Ovary (tissue), 3 donors: ENCODE measurements at regions not wholly inside any gene's neighbourhood (a gene's known extent, or its start where the extent isn't known, plus 50 kb on each side); places are given as distances from the start of the nearest gene placed in this dataset.

Experiments used
- POLR2A ChIP-seq: fragments of 450-650 bp; IDR thresholded peaks from one replicate; pipeline ENCODE4 v1.6.1; 2017; ENCODE audit warnings: antibody characterized with exemption, mild to moderate bottlenecking, moderate library complexity
- TF ChIP-seq, protein P1 (sequence below), 3 donors: fragments of 450-650 bp in 2 of 3; fragments of 200-600 bp in 1 of 3; IDR thresholded peaks; one replicate each; pipeline versions ENCODE4 v1.5.1 to v1.8.0; 2016 to 2022; ENCODE audit warnings: antibody characterized with exemption in 3 of 3, mild to moderate bottlenecking in 1 of 3
- donor health status: DM: no; HTN: no; CAD: no.

DNA sequence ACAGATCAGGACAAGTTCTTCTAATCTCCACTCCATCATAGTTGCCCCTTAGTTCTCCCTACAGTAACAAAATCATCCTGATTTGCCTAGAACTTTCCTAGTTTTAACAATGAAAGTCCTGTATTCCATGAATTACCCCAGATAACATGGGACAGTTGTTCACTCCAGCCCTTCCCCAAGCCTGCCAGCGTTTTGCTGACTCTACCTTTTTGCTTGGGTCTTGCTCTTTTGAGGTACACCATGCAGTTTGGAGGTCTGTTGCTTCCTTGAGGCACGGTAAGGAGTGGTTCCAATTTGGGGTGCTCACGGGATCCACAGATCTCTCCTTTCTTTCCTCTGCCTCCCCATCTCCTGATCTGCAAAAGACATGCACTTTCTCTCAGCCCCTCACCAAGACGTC, 61.6 kb upstream of the DYRK2 start:
- TF ChIP-seq, protein P1, sequence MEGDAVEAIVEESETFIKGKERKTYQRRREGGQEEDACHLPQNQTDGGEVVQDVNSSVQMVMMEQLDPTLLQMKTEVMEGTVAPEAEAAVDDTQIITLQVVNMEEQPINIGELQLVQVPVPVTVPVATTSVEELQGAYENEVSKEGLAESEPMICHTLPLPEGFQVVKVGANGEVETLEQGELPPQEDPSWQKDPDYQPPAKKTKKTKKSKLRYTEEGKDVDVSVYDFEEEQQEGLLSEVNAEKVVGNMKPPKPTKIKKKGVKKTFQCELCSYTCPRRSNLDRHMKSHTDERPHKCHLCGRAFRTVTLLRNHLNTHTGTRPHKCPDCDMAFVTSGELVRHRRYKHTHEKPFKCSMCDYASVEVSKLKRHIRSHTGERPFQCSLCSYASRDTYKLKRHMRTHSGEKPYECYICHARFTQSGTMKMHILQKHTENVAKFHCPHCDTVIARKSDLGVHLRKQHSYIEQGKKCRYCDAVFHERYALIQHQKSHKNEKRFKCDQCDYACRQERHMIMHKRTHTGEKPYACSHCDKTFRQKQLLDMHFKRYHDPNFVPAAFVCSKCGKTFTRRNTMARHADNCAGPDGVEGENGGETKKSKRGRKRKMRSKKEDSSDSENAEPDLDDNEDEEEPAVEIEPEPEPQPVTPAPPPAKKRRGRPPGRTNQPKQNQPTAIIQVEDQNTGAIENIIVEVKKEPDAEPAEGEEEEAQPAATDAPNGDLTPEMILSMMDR (IDR thresholded peaks at IDR 0.05): no peak
- TF ChIP-seq POLR2A: no peak
